GM23338 (cell line): ENCODE measurements at regions not wholly inside any gene's neighbourhood (a gene's known extent, or its start where the extent isn't known, plus 50 kb on each side); places are given as distances from the start of the nearest gene placed in this dataset.

ENCODE experiments used
- ATAC-seq: fragments of 200-7000 bp; cut with Tn5 transposase; 3 replicates; pipeline ENCODE4 v1.9.1; 2020
- DNase-seq: peaks from one replicate; pipeline ENCODE4 v3.0.0-alpha.2; 2015; ENCODE audit warnings: low spot score
- H2AFZ ChIP-seq: fragments of 200-600 bp; sonication (generic); 2 replicates; pipeline ENCODE4 v1.8.0; 2016; ENCODE audit warnings: antibody characterized with exemption, mild to moderate bottlenecking, moderate library complexity
- H3F3A ChIP-seq: fragments of 200-600 bp; sonication (generic); replicated peaks from 2 replicates; pipeline ENCODE4 v1.8.0; 2017; ENCODE audit warnings: antibody characterized with exemption, mixed run types, low read depth
- H3K27ac ChIP-seq: fragments of 200-600 bp; sonication (generic); 2 replicates; pipeline ENCODE4 v1.6.1; 2016; ENCODE audit warnings: low read depth
- H3K27me3 ChIP-seq: fragments of 200-600 bp; sonication (generic); 2 replicates; pipeline ENCODE4 v1.8.0; 2016; ENCODE audit warnings: mild to moderate bottlenecking, mixed run types, moderate library complexity; ENCODE audit not compliant: insufficient read depth
- H3K36me3 ChIP-seq: fragments of 200-600 bp; sonication (generic); 2 replicates; pipeline ENCODE4 v1.8.0; 2016; ENCODE audit warnings: mild to moderate bottlenecking; ENCODE audit not compliant: insufficient read depth
- H3K4me1 ChIP-seq: fragments of 200-600 bp; sonication (generic); 2 replicates; pipeline ENCODE4 v1.8.0; 2016; ENCODE audit warnings: mild to moderate bottlenecking, moderate library complexity; ENCODE audit not compliant: insufficient read depth
- H3K4me2 ChIP-seq: fragments of 200-600 bp; sonication (generic); 2 replicates; pipeline ENCODE4 v1.7.1; 2017; ENCODE audit warnings: mixed run types
- H3K4me3 ChIP-seq: fragments of 200-600 bp; sonication (generic); 2 replicates; pipeline ENCODE4 v1.6.1; 2016; ENCODE audit warnings: mixed run types
- H3K79me2 ChIP-seq: fragments of 200-600 bp; sonication (generic); replicated peaks from 2 replicates; pipeline ENCODE4 v1.8.0; 2017; ENCODE audit warnings: mild to moderate bottlenecking; ENCODE audit not compliant: insufficient read depth
- H3K9me2 ChIP-seq: fragments of 200-600 bp; sonication (generic); 2 replicates; pipeline ENCODE4 v1.8.0; 2017; ENCODE audit not compliant: insufficient read depth
- H4K20me1 ChIP-seq: fragments of 200-600 bp; sonication (generic); replicated peaks from 2 replicates; pipeline ENCODE4 v1.8.0; 2017; ENCODE audit warnings: mild to moderate bottlenecking; ENCODE audit not compliant: insufficient read depth
- H3K27ac Mint-ChIP-seq: 2 replicates; pipeline ENCODE4 v1.8.0; 2020; ENCODE audit warnings: inconsistent platforms, mild to moderate bottlenecking, moderate library complexity, mixed read lengths
- H3K27me3 Mint-ChIP-seq: 3 replicates; pipeline ENCODE4 v1.8.0; 2022; ENCODE audit warnings: low read depth, mild to moderate bottlenecking, moderate library complexity, mixed read lengths, inconsistent platforms; ENCODE audit not compliant: insufficient read depth, poor library complexity
- H3K36me3 Mint-ChIP-seq: 3 replicates; pipeline ENCODE4 v1.8.0; 2021; ENCODE audit warnings: low read depth, mild to moderate bottlenecking, inconsistent platforms, moderate library complexity, mixed read lengths
- H3K4me1 Mint-ChIP-seq: 3 replicates; pipeline ENCODE4 v1.8.0; 2020; ENCODE audit warnings: mild to moderate bottlenecking, inconsistent platforms, mixed read lengths
- H3K4me3 Mint-ChIP-seq: 3 replicates; pipeline ENCODE4 v1.8.0; 2021; ENCODE audit warnings: moderate library complexity, mild to moderate bottlenecking, inconsistent platforms, mixed read lengths
- H3K9me3 Mint-ChIP-seq: 3 replicates; pipeline ENCODE4 v1.8.0; 2020; ENCODE audit warnings: moderate library complexity, mild to moderate bottlenecking, inconsistent platforms, mixed read lengths
- CREB1 ChIP-seq: fragments of 250-450 bp; sonication (Bioruptor Pico); IDR thresholded peaks from 2 replicates; pipeline ENCODE4 v1.5.0; 2020; ENCODE audit warnings: low read depth, mild to moderate bottlenecking, moderate library complexity
- EZH2 ChIP-seq: fragments of 200-600 bp; sonication (generic); IDR thresholded peaks from one replicate; pipeline ENCODE4 v1.8.0; 2017; ENCODE audit warnings: antibody characterized with exemption, mild to moderate bottlenecking, low read depth; ENCODE audit not compliant: unreplicated experiment
- EZH2phosphoT487 ChIP-seq: fragments of 200-600 bp; sonication (generic); IDR thresholded peaks from one replicate; pipeline ENCODE4 v1.8.1; 2018; ENCODE audit warnings: antibody characterized with exemption; ENCODE audit not compliant: unreplicated experiment
- JUNB ChIP-seq: IDR thresholded peaks from one replicate; pipeline ENCODE4 v1.6.1; 2016; ENCODE audit warnings: antibody characterized with exemption; ENCODE audit not compliant: unreplicated experiment
- NANOG ChIP-seq: IDR thresholded peaks from 2 replicates; pipeline ENCODE4 v1.6.1; 2016; ENCODE audit warnings: antibody characterized with exemption, borderline replicate concordance
- STAT1 ChIP-seq: IDR thresholded peaks from one replicate; pipeline ENCODE4 v1.6.1; 2016; ENCODE audit warnings: antibody characterized with exemption; ENCODE audit not compliant: unreplicated experiment
- ZNF114 ChIP-seq: fragments of 250-450 bp; sonication (Bioruptor Pico); IDR thresholded peaks from 2 replicates; pipeline ENCODE4 v1.5.0; 2020; ENCODE audit warnings: mild to moderate bottlenecking, moderate library complexity
- ZNF331 ChIP-seq: fragments of 250-450 bp; sonication (Bioruptor Pico); IDR thresholded peaks from 2 replicates; pipeline ENCODE4 v1.5.0; 2020; ENCODE audit warnings: low read depth, mild to moderate bottlenecking, moderate library complexity
- TF ChIP-seq, protein P1 (sequence below): IDR thresholded peaks from one replicate; pipeline ENCODE4 v1.6.1; 2018; ENCODE audit warnings: antibody characterized with exemption; ENCODE audit not compliant: unreplicated experiment
- TF ChIP-seq, protein P2 (sequence below): IDR thresholded peaks from 2 replicates; pipeline ENCODE4 v1.6.1; 2016; ENCODE audit warnings: antibody characterized with exemption
- TF ChIP-seq, protein P3 (sequence below): fragments of 250-450 bp; sonication (Bioruptor Pico); IDR thresholded peaks from 2 replicates; pipeline ENCODE4 v1.5.0; 2020; ENCODE audit warnings: mild to moderate bottlenecking, moderate library complexity
- TF ChIP-seq, protein P4 (sequence below), 2 experiments: fragments of 200-600 bp in 1 of 2; sonication (generic) in 1 of 2; conservative IDR thresholded peaks; 2 replicates each; pipeline versions ENCODE4 v1.5.1 to v1.6.1; 2016 to 2017; ENCODE audit warnings: antibody characterized with exemption in 2 of 2, low read depth in 2 of 2, mild to moderate bottlenecking in 2 of 2, moderate library complexity in 1 of 2

DNA sequence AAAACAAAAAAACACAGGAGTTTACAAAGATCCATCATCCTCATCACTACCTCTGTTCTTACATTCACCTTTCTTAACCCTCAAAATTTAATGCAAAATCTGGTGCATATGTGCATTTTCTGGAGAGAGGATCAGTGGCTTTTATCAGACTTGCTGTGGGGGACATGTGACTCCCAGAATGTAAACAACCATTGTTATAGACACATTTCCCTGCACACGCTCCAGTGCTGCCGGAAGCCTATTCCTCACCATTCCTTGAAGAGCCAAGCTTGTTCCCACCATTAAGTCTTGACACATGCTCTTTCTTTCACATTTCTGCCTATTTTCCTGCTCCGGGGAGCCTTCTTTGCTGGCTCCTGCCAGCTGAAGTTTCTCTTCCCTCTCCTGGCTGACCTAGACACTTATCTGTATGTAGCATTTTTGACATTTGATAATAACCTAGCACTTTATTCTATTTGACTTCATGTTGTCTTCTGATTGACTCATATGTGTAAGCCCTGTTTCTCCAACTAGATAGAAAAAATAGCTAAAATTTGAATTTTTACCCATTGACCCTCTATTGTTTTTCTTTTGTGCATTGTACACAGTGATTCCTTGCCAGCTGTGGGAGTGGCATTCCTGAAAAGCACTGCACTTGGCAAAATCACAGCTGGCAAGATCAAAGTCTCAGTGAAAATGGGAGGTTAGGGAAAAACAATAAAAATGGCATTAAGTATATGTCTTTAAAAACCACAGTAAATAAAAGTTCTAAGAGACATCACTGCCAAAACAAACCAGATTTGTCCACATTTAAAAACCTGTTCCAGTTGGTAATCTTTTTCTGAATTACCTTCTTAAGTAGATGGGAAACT lies 76.8 kb upstream of the CIBAR2 start:
- Mint-ChIP-seq H3K27me3 (peaks cover 6% of the 10 kb centered on the region), H3K4me1 (peaks cover 21% of the 10 kb centered on the region), H3K9me3 (peaks cover 13% of the 10 kb centered on the region), H3K4me3 (no peak overlapping the region), H3K36me3 (peaks cover 17% of the 10 kb centered on the region), H3K27ac (no peak overlapping the region)
- Histone ChIP-seq H3K9me2 (no peaks in the 10 kb centered on the region), H3K27me3 (no peaks in the 10 kb centered on the region), H3F3A (no peaks in the 10 kb centered on the region), H3K36me3 (peaks cover 4% of the 10 kb centered on the region; the same call in 1 of the 2 replicates), H3K4me3 (no peak overlapping the region), H3K27ac (no peak overlapping the region), H4K20me1 (no peaks in the 10 kb centered on the region; the same call in none of the 2 replicates), H2AFZ (no peak overlapping the region), H3K4me1 (peaks cover 17% of the 10 kb centered on the region), H3K4me2 (no peak overlapping the region), H3K79me2 (peaks cover 78% of the 10 kb centered on the region)
- no peak for TF ChIP-seq CREB1
- TF ChIP-seq, protein P1, sequence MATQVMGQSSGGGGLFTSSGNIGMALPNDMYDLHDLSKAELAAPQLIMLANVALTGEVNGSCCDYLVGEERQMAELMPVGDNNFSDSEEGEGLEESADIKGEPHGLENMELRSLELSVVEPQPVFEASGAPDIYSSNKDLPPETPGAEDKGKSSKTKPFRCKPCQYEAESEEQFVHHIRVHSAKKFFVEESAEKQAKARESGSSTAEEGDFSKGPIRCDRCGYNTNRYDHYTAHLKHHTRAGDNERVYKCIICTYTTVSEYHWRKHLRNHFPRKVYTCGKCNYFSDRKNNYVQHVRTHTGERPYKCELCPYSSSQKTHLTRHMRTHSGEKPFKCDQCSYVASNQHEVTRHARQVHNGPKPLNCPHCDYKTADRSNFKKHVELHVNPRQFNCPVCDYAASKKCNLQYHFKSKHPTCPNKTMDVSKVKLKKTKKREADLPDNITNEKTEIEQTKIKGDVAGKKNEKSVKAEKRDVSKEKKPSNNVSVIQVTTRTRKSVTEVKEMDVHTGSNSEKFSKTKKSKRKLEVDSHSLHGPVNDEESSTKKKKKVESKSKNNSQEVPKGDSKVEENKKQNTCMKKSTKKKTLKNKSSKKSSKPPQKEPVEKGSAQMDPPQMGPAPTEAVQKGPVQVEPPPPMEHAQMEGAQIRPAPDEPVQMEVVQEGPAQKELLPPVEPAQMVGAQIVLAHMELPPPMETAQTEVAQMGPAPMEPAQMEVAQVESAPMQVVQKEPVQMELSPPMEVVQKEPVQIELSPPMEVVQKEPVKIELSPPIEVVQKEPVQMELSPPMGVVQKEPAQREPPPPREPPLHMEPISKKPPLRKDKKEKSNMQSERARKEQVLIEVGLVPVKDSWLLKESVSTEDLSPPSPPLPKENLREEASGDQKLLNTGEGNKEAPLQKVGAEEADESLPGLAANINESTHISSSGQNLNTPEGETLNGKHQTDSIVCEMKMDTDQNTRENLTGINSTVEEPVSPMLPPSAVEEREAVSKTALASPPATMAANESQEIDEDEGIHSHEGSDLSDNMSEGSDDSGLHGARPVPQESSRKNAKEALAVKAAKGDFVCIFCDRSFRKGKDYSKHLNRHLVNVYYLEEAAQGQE, result no peak
- TF ChIP-seq STAT1, result no peak
- TF ChIP-seq ZNF114, result no peak
- no peak for TF ChIP-seq NANOG
- TF ChIP-seq JUNB, result no peak
- no peak for TF ChIP-seq EZH2
- TF ChIP-seq ZNF331, result no peak
- TF ChIP-seq EZH2phosphoT487, result no peak
- TF ChIP-seq, protein P2, sequence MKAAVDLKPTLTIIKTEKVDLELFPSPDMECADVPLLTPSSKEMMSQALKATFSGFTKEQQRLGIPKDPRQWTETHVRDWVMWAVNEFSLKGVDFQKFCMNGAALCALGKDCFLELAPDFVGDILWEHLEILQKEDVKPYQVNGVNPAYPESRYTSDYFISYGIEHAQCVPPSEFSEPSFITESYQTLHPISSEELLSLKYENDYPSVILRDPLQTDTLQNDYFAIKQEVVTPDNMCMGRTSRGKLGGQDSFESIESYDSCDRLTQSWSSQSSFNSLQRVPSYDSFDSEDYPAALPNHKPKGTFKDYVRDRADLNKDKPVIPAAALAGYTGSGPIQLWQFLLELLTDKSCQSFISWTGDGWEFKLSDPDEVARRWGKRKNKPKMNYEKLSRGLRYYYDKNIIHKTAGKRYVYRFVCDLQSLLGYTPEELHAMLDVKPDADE, result no peak
- TF ChIP-seq, protein P3, sequence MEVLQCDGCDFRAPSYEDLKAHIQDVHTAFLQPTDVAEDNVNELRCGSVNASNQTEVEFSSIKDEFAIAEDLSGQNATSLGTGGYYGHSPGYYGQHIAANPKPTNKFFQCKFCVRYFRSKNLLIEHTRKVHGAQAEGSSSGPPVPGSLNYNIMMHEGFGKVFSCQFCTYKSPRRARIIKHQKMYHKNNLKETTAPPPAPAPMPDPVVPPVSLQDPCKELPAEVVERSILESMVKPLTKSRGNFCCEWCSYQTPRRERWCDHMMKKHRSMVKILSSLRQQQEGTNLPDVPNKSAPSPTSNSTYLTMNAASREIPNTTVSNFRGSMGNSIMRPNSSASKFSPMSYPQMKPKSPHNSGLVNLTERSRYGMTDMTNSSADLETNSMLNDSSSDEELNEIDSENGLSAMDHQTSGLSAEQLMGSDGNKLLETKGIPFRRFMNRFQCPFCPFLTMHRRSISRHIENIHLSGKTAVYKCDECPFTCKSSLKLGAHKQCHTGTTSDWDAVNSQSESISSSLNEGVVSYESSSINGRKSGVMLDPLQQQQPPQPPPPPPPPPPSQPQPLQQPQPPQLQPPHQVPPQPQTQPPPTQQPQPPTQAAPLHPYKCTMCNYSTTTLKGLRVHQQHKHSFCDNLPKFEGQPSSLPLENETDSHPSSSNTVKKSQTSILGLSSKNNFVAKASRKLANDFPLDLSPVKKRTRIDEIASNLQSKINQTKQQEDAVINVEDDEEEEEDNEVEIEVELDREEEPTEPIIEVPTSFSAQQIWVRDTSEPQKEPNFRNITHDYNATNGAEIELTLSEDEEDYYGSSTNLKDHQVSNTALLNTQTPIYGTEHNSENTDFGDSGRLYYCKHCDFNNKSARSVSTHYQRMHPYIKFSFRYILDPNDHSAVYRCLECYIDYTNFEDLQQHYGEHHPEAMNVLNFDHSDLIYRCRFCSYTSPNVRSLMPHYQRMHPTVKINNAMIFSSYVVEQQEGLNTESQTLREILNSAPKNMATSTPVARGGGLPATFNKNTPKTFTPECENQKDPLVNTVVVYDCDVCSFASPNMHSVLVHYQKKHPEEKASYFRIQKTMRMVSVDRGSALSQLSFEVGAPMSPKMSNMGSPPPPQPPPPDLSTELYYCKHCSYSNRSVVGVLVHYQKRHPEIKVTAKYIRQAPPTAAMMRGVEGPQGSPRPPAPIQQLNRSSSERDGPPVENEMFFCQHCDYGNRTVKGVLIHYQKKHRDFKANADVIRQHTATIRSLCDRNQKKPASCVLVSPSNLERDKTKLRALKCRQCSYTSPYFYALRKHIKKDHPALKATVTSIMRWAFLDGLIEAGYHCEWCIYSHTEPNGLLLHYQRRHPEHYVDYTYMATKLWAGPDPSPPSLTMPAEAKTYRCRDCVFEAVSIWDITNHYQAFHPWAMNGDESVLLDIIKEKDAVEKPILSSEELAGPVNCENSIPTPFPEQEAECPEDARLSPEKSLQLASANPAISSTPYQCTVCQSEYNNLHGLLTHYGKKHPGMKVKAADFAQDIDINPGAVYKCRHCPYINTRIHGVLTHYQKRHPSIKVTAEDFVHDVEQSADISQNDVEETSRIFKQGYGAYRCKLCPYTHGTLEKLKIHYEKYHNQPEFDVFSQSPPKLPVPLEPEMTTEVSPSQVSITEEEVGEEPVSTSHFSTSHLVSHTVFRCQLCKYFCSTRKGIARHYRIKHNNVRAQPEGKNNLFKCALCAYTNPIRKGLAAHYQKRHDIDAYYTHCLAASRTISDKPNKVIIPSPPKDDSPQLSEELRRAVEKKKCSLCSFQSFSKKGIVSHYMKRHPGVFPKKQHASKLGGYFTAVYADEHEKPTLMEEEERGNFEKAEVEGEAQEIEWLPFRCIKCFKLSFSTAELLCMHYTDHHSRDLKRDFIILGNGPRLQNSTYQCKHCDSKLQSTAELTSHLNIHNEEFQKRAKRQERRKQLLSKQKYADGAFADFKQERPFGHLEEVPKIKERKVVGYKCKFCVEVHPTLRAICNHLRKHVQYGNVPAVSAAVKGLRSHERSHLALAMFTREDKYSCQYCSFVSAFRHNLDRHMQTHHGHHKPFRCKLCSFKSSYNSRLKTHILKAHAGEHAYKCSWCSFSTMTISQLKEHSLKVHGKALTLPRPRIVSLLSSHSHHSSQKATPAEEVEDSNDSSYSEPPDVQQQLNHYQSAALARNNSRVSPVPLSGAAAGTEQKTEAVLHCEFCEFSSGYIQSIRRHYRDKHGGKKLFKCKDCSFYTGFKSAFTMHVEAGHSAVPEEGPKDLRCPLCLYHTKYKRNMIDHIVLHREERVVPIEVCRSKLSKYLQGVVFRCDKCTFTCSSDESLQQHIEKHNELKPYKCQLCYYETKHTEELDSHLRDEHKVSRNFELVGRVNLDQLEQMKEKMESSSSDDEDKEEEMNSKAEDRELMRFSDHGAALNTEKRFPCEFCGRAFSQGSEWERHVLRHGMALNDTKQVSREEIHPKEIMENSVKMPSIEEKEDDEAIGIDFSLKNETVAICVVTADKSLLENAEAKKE (CRISPR knock-in tag), result no peak
- TF ChIP-seq, protein P4, sequence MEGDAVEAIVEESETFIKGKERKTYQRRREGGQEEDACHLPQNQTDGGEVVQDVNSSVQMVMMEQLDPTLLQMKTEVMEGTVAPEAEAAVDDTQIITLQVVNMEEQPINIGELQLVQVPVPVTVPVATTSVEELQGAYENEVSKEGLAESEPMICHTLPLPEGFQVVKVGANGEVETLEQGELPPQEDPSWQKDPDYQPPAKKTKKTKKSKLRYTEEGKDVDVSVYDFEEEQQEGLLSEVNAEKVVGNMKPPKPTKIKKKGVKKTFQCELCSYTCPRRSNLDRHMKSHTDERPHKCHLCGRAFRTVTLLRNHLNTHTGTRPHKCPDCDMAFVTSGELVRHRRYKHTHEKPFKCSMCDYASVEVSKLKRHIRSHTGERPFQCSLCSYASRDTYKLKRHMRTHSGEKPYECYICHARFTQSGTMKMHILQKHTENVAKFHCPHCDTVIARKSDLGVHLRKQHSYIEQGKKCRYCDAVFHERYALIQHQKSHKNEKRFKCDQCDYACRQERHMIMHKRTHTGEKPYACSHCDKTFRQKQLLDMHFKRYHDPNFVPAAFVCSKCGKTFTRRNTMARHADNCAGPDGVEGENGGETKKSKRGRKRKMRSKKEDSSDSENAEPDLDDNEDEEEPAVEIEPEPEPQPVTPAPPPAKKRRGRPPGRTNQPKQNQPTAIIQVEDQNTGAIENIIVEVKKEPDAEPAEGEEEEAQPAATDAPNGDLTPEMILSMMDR (conservative IDR thresholded peaks at IDR 0.05; ENCODE audit: low read depth in 2 of 2), result no peak
- DNase-seq (no peak), ATAC-seq (no peak)
